Skin epidermis (tissue), 12 donors: ENCODE measurements at regions not wholly inside any gene's neighbourhood (a gene's known extent, or its start where the extent isn't known, plus 50 kb on each side); places are given as distances from the start of the nearest gene placed in this dataset.
"Not testable (repeated sequence)": the region's sequence is repeated elsewhere in the genome, so short reads cannot be mapped to it uniquely, and the experiment has no call there.

Source experiments
- H3K27ac ChIP-seq, 21 experiments: fragments of 200-600 bp; sonication (generic) in 11 of 21; one replicate each; pipeline ENCODE4 v1.5.0; 2020; ENCODE audit warnings: mild to moderate bottlenecking in 3 of 21, inconsistent platforms in 2 of 21, moderate library complexity in 2 of 21
- H3K4me3 ChIP-seq, 7 experiments: fragments of 200-600 bp; sonication (generic) in 2 of 7; one replicate each; pipeline ENCODE4 v1.5.0; 2020; ENCODE audit warnings: inconsistent platforms in 2 of 7, mild to moderate bottlenecking in 2 of 7, moderate library complexity in 1 of 7

DNA sequence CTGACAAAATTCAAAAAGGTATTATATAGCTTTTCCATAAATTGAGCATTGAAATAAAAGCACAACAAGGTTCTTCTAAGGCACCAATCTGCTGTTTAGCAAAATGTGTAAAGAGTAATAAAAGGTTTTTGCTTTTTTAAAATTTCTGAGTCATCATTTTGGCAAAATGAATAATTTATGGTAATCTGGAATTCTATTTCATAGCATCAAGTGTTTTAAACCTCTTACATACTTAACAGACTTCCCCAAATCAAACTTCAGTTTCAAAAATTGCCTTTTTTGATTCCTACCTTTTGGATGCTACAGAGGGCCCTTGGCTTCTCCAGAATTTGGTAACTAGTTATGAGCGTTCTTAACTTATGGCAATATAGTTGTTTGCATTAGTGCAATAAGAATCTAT lies 154.0 kb upstream of the ELAC2 start:
- Histone ChIP-seq H3K27ac (no peak overlapping the region), H3K4me3 (no peak overlapping the region)

DNA sequence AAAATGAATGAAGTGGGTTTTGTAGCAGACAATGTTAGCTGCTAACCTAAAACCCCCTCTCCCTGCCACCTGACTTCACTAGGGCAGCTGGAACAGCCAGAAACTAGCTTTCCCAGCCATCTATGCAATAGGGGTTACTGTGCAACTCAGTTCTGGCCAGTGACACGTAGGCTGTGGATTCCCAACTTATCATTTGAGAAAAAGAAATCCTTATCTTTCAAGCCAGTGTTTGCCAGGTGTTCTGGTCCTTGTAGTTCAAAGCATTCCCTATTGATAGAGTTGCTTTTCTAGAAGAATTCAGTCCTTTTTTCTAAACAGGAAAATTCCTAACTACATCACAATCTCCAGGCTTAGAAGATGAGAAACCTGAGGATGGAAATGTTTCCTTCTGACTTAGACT lies 144.5 kb upstream of the ELAC2 start:
- no peak overlapping the region for H3K4me3 ChIP-seq
- no peak overlapping the region for H3K27ac ChIP-seq

DNA sequence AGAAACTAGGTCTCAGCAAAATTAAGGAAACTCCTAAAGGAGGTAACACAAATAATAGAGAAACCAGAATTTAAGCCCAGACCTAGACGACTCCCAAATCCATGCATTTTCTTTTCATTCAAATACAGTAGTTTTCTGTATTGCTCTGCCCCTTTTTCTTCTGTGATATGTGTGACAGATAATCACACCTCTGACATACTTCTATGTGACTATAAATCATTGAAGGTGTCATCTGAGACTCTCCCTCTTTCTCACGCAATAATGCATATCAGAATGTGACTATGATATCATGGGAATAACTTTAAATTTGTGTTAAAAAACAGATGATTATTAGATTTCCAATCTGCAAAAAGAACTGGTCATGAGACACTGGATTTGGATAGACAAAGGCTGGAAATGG lies 143.0 kb upstream of the ELAC2 start:
- Histone ChIP-seq H3K27ac (no peak overlapping the region), H3K4me3 (no peak overlapping the region)

DNA sequence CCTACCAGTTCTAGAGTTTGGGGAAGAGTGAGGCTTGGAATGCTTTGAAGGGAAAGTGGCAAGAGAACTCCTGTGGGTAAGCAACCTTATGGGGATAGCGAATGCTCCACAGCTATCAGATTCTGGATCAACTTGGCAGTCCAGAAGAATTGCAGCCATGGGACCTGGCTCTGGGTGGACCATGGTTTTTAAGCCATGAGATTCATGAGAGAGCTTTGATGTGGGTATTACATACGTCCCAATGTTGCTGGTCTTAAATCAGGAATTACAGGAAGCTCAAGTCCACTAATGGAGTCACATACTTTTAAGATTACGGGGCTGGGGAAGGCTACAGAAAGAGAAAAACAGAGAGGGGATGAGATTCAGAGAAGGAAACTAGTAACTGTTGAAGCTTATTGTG lies 142.5 kb upstream of the ELAC2 start:
- H3K4me3 ChIP-seq = no peak overlapping the region
- H3K27ac ChIP-seq = no peak overlapping the region

DNA sequence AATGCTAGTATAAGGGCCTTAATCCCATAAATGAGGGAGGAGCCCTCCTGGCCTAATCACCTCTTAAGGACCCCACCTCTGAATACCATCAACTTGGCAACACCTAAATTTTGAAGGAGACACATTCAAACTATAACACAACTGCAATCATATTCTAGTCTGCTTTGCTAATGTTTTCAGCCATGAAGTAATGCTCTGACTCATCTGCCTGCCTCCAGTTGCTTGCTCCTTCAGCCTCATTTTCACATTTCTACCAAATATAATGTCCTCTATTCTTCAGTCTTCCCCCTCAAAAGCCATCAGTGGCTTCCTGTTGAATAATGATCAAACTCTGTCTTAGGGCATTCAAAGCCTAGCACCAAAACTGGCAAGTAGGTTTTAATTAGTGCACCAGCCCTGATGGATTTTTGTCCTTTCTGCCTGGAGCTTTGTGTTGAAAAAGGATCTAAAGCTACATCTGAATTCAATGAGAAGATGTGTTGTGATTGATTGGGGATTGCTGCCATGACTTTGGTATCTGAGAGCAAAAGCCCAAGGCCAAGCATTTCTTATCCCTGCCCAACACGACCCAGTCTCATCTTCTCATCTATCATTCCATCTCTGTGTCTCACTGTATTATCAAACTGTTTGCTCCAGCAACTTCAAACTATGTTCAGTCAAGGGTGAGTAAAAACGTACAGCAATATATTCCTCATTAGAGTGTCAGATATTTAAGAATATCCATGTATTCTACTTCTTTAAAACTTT lies 140.8 kb upstream of the ELAC2 start:
- Histone ChIP-seq H3K27ac (no peak overlapping the region), H3K4me3 (no peak overlapping the region)

DNA sequence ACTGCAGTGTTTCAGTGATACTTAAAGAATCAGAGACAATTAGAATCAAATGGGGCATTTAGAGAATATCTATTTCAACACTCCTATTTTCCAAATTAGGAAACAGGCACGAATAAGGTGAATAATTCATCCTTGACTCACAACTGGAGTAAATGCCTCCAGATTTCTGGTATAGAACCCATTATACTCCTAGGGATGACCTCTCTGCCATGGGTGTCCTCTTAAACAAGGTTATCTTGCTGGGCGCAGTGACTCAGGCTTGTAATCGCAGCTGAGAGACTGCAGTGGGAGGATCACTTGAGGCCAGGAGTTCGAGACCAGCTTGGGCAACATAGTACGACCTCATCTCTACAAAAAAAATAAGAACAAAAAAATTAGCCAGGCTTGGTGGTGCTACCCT lies 139.8 kb upstream of the ELAC2 start:
- no peak overlapping the region for H3K4me3 ChIP-seq
- H3K27ac ChIP-seq = no peak overlapping the region

DNA sequence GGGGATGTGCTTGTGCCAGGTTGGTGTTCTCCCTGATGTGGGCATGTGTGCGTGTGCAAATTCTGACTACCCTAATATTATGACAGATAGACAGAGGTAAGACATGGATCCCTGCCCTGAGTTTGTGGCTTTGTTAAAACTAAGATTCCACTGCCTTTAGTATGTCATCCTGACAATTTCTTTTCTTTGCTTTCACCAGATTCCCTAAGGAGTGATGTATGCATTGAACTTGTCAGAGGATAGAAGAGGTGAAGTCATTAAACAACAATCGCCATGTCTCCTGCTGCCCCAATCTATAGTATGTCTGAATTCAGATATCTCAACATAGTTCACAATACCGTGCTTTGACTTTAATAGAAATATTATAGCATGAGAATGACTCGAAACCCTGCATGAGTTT lies 137.1 kb upstream of the ELAC2 start:
- Histone ChIP-seq H3K4me3 (no peak overlapping the region), H3K27ac (no peak overlapping the region)

DNA sequence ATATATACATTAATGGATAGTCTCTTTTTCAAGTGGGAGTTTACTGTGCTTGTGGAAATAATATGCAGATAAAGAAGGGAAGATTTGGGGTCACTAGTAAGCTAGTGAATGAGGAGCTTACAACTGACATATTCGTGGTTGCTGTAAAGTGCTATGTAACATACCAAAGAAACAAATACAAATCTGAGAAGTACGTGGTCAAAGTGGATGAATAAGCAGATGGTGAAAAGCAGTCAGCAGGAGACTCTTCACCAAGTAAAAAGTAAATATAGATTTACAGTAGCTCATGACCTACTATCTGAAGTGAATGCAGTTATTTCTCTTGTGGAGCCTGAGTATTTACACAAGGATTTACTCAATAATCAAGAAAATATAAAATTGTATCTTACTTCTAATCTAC lies 136.6 kb upstream of the ELAC2 start:
- H3K4me3 ChIP-seq = no peak overlapping the region
- H3K27ac ChIP-seq = no peak overlapping the region

DNA sequence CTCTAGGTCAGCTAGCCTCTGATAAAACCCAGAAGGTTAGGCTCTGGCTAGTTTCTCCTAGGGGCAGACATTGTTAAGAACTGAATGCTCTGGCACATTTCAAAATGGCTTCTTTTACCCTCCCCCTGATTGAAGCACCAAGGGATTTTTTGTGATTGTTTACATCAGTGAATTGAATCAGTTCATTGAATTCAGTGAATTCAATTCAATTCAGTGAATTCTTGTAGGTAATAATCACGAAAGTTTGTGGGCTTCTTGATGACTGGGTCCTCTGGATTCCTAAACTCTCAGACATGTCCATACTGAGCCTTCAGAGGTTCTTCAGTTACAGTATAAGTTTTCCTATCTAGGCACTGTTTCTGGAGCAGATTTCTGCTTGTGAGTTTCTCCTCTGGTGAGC lies 135.2 kb upstream of the ELAC2 start:
- no peak overlapping the region for H3K4me3 ChIP-seq
- H3K27ac ChIP-seq = no peak overlapping the region

DNA sequence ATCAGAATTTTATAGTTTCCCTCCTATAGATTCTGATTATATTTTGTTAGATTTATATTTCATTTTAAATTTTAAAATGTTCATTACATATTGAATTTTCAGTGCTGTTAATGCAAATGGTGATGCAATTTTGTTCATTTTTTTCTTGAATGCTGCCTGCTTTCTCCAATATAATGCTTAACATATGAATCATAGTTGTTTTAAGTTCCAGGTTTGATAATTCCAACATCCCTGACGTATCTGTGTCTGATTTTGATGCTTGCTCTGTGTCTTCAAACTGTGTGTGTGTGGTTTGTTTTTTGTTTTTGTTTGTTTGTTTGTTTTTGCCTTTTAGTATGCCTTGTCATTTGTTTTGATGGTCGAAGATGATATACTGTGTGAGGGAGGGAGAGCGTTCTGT lies 134.7 kb upstream of the ELAC2 start:
- Histone ChIP-seq H3K4me3 (no peak overlapping the region), H3K27ac (no peak overlapping the region)

DNA sequence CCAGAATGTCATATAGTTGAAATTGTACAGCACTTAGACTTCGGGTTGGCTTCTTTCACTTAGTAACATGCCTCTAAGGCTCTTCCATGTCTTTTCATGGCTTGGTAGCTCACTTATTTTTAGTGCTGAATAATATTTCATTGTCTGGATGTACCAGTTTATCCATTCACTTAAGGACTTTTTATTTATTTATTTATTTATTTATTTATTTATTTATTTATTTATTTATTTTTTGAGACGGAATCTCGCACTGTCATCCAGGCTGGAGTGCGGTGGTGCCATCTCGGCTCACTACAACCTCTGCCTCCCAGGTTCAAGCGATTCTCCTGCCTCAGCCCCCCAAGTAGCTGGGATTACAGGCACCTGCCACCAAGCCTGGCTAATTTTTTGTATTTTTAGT lies 132.9 kb upstream of the ELAC2 start:
- not testable (repeated sequence) for H3K4me3 ChIP-seq, H3K27ac ChIP-seq

DNA sequence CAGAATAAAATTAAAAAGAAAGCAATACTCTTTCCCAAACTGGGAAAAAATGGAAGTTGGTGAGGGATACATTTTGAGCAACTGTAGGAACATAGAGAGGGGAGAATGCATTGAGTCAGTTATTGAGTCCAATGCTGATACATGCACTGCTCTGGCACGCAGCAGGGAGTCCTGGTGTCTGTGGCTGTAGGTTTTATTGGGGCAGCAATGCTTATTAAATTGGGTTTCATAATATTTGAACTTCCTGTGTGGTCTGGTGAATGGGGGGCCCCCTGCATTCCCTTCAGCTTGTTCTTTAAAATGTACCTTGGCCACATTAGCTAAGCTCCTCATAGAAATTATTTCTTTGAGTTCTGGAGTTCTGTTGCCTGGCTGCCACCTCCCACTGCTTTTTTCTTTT lies 125.2 kb upstream of the ELAC2 start:
- H3K4me3 ChIP-seq = no peak overlapping the region

DNA sequence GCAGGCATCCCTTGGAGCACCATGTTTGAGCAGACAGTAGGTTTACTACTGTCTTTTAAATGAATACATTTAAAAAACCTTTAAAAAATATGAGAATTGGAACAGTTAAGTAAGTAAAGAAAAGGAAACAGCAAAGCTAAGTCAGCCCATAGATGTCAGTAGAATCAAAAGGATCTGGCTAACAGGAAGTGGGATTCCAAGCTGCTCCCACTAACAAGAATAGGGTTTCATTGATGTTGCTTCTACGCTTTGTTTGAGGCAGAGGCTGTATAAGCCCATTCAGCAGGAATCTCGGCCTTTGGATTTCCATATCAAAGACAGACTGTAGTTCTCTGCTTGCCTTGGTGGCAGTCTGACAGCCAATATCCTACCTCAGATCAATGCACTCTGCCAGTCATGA lies 122.9 kb upstream of the ELAC2 start:
- no peak overlapping the region for H3K27ac ChIP-seq
- no peak overlapping the region for H3K4me3 ChIP-seq

More for the DNA sequence above, 125.2 kb upstream of the ELAC2 start:
- H3K27ac ChIP-seq = no peak overlapping the region

DNA sequence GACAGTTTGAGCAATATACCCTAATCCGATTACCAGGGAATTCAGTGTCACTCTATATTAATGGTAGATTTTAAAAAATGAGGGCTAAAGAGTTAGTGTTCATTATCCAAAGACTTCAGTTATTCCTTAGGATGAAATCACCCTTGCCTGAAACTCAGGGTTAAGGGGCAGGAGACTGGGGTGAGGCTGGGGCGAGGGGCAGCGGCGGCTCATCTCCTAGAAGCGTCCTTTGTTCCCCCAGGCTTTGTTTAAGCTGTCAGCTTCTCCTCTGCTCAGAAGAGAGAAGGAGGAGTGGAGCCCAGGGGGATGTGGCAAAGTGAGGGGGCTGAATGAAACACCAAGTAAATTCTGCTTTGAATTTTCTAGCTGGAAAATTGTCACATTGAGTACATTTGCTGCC lies 117.7 kb upstream of the ELAC2 start:
- Histone ChIP-seq H3K27ac (no peak overlapping the region), H3K4me3 (no peak overlapping the region)

DNA sequence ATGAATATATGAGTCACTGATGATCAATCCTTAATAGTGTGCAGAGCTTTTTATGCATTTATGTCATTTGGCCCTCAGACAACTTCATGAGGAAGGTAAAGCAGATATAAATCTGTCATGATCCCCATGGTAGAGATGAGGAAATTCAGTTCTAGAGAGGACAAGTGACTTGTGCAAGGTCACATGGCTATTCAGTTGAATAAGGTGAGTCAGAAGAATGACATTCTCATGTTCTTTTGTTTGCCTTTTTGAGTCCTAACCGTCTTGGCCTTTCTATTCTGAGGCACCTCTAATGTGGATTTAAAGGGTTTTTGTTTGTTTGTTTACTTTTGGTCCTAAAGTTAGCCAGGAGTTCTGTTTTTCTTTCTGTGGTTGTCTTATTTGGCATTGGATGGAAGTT lies 116.2 kb upstream of the ELAC2 start:
- Histone ChIP-seq H3K4me3 (no peak overlapping the region), H3K27ac (no peak overlapping the region)

DNA sequence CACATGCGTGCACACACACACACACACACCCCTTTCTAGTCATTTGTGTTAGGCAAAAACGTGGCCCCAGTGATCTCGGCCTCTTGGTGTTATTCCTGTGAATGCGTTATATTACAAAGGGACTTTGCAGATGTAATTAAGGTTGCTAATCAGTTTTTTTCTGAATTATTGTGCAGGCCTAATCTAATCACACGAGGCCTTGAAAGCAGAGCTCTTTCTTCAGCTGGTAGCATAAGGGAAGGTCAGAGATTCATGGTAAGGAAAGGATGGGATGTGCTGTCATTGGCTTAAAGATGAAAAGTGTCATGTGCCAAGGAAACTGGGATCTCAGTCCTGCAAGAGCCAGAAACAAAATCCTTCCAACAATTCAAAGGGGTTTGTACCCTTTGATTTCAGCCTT lies 113.4 kb upstream of the ELAC2 start:
- H3K27ac ChIP-seq = no peak overlapping the region
- no peak overlapping the region for H3K4me3 ChIP-seq

DNA sequence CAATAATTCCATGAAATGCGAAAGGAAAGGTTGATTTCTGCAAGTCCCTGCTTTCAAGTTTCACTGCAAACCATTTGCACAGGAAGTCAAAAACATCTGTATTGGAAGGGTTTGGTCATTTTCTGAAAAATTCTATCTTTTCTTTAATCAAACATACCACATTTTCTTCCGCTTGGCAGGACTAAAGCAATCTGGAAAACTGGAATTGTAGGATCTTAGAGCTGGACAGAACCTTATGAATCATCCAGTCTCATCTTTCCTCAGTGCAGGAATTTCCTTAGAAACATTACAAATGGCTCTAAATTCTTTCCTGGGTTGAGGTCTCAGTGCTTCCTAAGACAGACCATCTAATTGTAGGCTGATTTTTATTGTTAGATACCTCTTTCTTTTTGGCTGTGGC lies 111.5 kb upstream of the ELAC2 start:
- H3K27ac ChIP-seq = no peak overlapping the region
- no peak overlapping the region for H3K4me3 ChIP-seq

DNA sequence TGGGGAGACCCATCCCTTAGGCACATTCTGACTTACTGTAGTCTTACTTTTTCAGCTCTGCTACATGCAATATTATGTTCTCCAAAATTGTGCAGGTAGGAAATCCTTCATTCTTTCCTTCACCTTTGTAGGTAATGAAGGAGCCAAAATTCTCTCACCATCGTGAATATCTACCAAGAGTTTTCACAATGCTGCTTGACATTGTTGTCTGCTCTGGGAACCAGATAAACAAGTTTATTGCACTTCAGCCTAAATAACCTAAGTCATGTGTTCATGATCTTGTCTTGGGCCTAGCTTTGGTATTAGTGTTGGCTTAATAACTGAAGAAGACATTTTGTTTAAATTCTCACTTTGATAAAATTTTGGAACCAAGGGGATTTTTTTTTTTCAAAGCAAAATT lies 110.8 kb upstream of the ELAC2 start:
- Histone ChIP-seq H3K4me3 (no peak overlapping the region), H3K27ac (no peak overlapping the region)

DNA sequence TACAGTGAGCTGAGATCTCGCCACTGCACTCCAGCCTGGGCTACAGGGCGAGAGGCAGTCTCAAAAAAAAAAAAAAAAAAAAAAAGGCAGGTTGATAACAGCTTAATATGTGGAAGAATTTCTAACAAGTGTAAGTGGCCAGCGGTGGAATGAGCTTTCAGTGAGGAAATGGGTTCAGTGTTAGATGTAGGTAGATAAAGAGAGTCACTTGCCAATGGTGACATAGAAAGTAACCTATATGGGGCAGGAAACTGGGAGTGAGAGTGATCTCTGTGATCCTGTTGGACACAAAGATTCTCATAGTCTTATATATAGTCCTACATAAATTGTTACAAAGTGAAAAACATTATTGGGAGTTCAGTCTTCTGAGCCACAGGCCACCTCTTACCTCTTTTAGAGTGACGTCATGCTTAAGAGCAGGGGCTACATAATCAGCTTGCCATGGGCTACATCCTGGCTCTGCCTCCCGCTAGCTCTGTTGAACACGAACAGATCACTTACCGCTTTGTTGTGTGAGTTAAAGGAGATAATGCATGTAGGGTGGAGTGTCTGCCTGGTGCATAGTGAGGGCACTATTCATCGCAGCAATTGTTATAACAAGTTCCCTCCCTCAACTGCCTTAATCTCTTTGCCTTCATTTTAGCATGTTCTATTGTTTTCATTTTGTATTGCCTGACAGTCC lies 110.2 kb upstream of the ELAC2 start:
- H3K27ac ChIP-seq = no peak overlapping the region
- no peak overlapping the region for H3K4me3 ChIP-seq

DNA sequence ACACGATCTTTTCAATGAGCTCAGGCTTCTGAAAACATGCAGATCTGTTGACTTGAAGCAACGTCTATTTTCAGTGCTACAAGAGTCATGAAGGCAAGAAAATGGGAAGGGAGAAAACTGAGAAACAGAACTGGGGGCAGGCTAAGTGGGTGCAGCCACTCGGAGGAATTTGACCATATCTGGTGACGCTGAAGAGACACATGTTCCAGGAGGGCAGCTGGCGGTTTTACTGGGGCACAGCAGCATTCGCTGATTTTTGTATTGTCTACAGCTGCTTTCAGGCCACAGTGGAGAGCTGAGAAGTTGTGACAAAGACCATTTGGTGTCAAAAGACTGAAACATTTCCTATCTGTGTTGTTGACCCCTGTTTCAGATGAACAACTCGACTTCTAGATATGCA lies 103.0 kb upstream of the ELAC2 start:
- no peak overlapping the region for H3K4me3 ChIP-seq
- no peak overlapping the region for H3K27ac ChIP-seq

DNA sequence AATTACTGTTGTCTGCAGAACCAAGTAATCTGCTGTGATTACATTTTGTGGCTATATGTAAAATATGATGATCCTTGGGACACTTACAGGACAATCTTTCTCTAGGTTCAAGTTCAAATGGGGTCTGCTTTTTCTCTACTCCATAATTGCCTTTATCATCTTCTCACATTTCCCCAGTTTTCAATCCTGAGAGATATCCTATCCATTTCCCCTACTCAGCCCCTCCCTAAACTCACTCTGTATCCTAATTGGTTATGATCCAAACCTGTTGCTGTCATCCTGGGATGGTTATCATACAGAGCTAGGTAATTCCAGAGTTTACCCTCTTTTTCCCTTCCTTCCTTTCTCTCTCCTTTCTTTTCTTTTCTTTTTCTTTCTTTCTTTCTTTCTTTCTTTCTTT lies 100.5 kb upstream of the ELAC2 start:
- Histone ChIP-seq H3K4me3 (no peak overlapping the region), H3K27ac (no peak overlapping the region)

DNA sequence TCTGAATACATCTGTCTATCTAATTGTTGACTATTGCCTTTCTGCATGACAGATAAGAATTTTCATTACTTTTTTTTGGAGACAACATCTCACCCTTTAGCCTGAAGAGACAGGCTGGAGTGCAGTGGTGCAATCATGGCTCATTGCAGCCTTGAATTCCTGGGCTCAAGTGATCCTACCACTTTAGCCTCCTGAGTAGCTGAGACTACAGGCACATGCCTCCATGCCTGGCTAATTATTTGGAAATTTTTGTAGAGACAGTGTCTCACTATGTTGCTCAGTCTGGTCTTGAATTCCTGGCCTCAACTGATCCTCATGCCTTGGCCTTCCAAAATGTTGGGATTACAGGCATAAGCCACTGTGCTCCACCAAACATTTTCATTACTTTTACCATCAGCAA lies 99.8 kb upstream of the ELAC2 start:
- no peak overlapping the region for H3K27ac ChIP-seq
- H3K4me3 ChIP-seq = no peak overlapping the region
